Upper lobe of left lung (tissue), 6 donors: ENCODE measurements at regions not wholly inside any gene's neighbourhood (a gene's known extent, or its start where the extent isn't known, plus 50 kb on each side); places are given as distances from the start of the nearest gene placed in this dataset.

Source experiments
- ATAC-seq, 2 donors: fragments of 200-7000 bp; cut with Tn5 transposase; one replicate each; pipeline ENCODE4 v1.9.1; 2022; ENCODE audit warnings: mild to moderate bottlenecking in 2 of 2, moderate library complexity in 2 of 2; ENCODE audit not compliant: low FRiP score in 2 of 2
- DNase-seq, 2 donors: peaks; one replicate each; pipeline ENCODE4 v3.0.0-alpha.2; 2019 to 2020
- H3K27ac ChIP-seq, 4 donors: fragments of 200-600 bp; sonication (generic); one replicate each; pipeline ENCODE4 v1.5.1; 2016 to 2019
- H3K27me3 ChIP-seq, 4 donors: fragments of 200-600 bp; sonication (generic); one replicate each; pipeline ENCODE4 v1.5.1; 2017 to 2019
- H3K36me3 ChIP-seq, 4 donors: fragments of 200-600 bp; sonication (generic); one replicate each; pipeline ENCODE4 v1.5.1; 2016 to 2019
- H3K4me1 ChIP-seq, 4 donors: fragments of 200-600 bp; sonication (generic); one replicate each; pipeline ENCODE4 v1.5.1; 2018 to 2019
- H3K4me3 ChIP-seq, 4 donors: fragments of 200-600 bp; sonication (generic); one replicate each; pipeline ENCODE4 v1.5.1; 2017 to 2019; ENCODE audit warnings: mild to moderate bottlenecking in 2 of 4, moderate library complexity in 1 of 4
- H3K9me3 ChIP-seq, 4 donors: fragments of 200-600 bp; sonication (generic); one replicate each; pipeline ENCODE4 v1.5.1; 2018 to 2019
- CTCF ChIP-seq, 6 experiments: fragments of 450-650 bp in 4 of 6; fragments of 200-600 bp in 2 of 6; sonication (generic) in 2 of 6; IDR thresholded peaks; one replicate each; pipeline ENCODE4 v1.5.1; 2016 to 2019; ENCODE audit warnings: antibody characterized with exemption in 6 of 6
- EP300 ChIP-seq, 4 donors: sonication (generic); formaldehyde crosslinking; IDR thresholded peaks; one replicate each; pipeline ENCODE4 v1.5.1; 2017; ENCODE audit warnings: antibody characterized with exemption in 4 of 4, control low read depth in 2 of 4
- POLR2A ChIP-seq, 4 donors: fragments of 450-650 bp; IDR thresholded peaks; one replicate each; pipeline ENCODE4 v1.5.1; 2016 to 2017; ENCODE audit warnings: antibody characterized with exemption in 4 of 4, mild to moderate bottlenecking in 2 of 4
- POLR2AphosphoS5 ChIP-seq, 2 donors: sonication (generic); formaldehyde crosslinking; IDR thresholded peaks; one replicate each; pipeline ENCODE4 v1.5.1; 2017; ENCODE audit warnings: antibody characterized with exemption in 2 of 2
- WGBS, 2 donors: methylation state at CpG; one replicate each; pipeline ENCODE4 v1.1.5; 2017 to 2018; 5-methylcytosine and 5-hydroxymethylcytosine counted together
- donor health status: DM: no; HTN: no; CAD: no; lungs with moderate emphysema.
- donor health status: DM: no; HTN: yes; CAD: no; lungs with severe emphysema.

GRCh38 chr20:63121749-63122405 is 94.1 kb downstream of the YTHDF1 start:
- ATAC-seq = no peak

DNA sequence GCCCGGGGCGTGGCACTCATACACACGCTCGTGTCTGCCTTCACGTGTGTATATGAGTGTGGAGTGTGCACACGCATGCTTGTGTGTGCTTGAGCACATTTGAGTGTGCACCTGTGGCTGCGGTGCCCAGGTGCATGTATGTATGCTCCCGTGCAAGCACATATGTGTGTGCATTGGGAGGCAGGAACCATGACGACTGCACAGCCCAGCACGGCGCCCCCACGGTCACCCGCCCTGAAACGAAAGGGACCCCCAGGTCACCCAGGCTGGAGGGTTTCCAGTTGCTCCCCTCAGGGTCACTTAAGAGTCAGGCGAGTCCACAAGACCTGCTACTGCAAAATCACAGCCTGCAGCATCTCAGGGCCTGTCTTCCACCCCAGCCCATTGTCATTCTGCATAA is 94.7 kb downstream of the YTHDF1 start:
- H3K27ac ChIP-seq = no peak overlapping the region
- TF ChIP-seq POLR2AphosphoS5 (IDR thresholded peaks at IDR 0.05) (no peak), EP300 (IDR thresholded peaks at IDR 0.05) (no peak), CTCF (IDR thresholded peaks at IDR 0.05) (no peak), POLR2A (IDR thresholded peaks at IDR 0.05) (no peak)
- ATAC-seq (no peak), DNase-seq (no peak)
- H3K4me1 ChIP-seq = no peaks in the 10 kb centered on the region
- no peaks in the 10 kb centered on the region for H3K27me3 ChIP-seq
- no peaks in the 10 kb centered on the region for H3K9me3 ChIP-seq
- no peaks in the 10 kb centered on the region for H3K36me3 ChIP-seq
- 78 to 88% methylated on average over 9 to 14 of the region's 15 CpGs for WGBS, 2 donors
- no peak overlapping the region for H3K4me3 ChIP-seq

More at GRCh38 chr20:63121749-63122405, 94.1 kb downstream of the YTHDF1 start:
- H3K36me3 ChIP-seq = no peaks in the 10 kb centered on the region
- H3K4me3 ChIP-seq = no peak overlapping the region
- TF ChIP-seq POLR2AphosphoS5 (IDR thresholded peaks at IDR 0.05) = no peak
- TF ChIP-seq EP300 (IDR thresholded peaks at IDR 0.05) = no peak
- TF ChIP-seq POLR2A (IDR thresholded peaks at IDR 0.05) = no peak
- no peak for TF ChIP-seq CTCF (IDR thresholded peaks at IDR 0.05)
- H3K27me3 ChIP-seq = no peaks in the 10 kb centered on the region
- no peak for DNase-seq
- 79 to 85% methylated on average over 23 of the region's 23 CpGs for WGBS, 2 donors
- H3K4me1 ChIP-seq = no peaks in the 10 kb centered on the region
- no peak overlapping the region for H3K27ac ChIP-seq
- no peaks in the 10 kb centered on the region for H3K9me3 ChIP-seq

GRCh38 chr20:63120808-63121090 is 95.2 kb downstream of the YTHDF1 start:
- 41 to 56% methylated on average over 4 to 5 of the region's 5 CpGs for WGBS, 2 donors
- no peak overlapping the region for H3K27ac ChIP-seq
- no peak for ATAC-seq

DNA sequence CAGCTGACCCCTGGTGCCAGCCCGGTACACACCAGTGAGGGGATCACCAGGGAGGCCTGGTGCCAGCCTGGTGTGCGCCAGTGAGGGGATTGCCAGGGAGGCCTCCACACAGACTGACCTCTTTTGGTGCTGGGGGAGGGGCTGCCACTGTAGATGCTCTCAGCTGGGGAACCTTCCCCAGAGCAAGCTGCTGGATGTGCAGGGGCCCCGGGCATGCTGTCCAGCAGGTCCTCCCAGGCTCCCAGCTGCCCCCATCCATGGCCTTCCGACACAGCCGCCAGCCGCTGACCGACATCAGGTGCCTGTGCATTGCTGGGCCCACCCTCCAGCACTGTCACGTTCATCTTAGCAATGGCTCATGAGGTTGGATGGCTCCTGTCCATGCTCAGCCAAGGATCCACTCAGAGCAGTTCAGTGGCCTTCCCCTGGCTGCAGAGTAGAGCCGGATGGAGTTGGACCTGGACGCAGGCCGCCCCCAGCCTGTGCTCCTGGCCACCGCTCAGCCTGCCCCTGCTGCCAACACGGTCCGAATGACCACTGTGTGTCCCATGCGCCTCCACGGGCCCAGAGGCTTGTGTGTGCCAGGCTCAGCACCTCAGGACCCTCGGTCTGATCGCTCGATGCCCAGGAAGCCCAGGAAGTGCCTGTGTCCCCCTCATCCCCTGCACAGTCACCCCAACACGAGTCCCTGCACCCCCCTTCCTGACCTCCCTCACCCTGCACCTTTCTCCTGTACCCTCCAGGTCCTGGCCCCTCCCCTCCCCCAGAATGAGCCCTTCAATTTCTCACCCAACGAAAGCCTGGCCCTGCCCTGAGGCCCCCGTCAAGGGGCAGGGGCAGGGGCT is 95.7 kb downstream of the YTHDF1 start:
- no peak for DNase-seq
- TF ChIP-seq CTCF (IDR thresholded peaks at IDR 0.05) (no peak), EP300 (IDR thresholded peaks at IDR 0.05) (no peak), POLR2AphosphoS5 (IDR thresholded peaks at IDR 0.05) (no peak)
- ATAC-seq = no peak
- Histone ChIP-seq H3K4me3 (no peak overlapping the region), H3K4me1 (no peaks in the 10 kb centered on the region), H3K27ac (no peak overlapping the region), H3K9me3 (no peaks in the 10 kb centered on the region), H3K36me3 (no peaks in the 10 kb centered on the region), H3K27me3 (no peaks in the 10 kb centered on the region)
- WGBS, 2 donors = 70% methylated on average over 14 to 17 of the region's 22 CpGs

More at GRCh38 chr20:63120808-63121090, 95.2 kb downstream of the YTHDF1 start:
- Histone ChIP-seq H3K4me1 (no peaks in the 10 kb centered on the region), H3K9me3 (no peaks in the 10 kb centered on the region), H3K27me3 (no peaks in the 10 kb centered on the region), H3K4me3 (no peak overlapping the region), H3K36me3 (no peaks in the 10 kb centered on the region)
- DNase-seq = no peak
- TF ChIP-seq EP300 (IDR thresholded peaks at IDR 0.05) (no peak), POLR2AphosphoS5 (IDR thresholded peaks at IDR 0.05) (no peak), CTCF (IDR thresholded peaks at IDR 0.05) (no peak)
